NOMO-1 treated with dmso at 0.1 percent for 144 hours (cell line): ENCODE measurements at regions not wholly inside any gene's neighbourhood (a gene's known extent, or its start where the extent isn't known, plus 50 kb on each side); places are given as distances from the start of the nearest gene placed in this dataset.
"Not testable (repeated sequence)": the region's sequence is repeated elsewhere in the genome, so short reads cannot be mapped to it uniquely, and the experiment has no call there.

ENCODE experiments used
- DNase-seq: peaks from one replicate; lab custom pipeline; 2025; ENCODE audit not compliant: unreplicated experiment; lab: John Stamatoyannopoulos, UW

DNA sequence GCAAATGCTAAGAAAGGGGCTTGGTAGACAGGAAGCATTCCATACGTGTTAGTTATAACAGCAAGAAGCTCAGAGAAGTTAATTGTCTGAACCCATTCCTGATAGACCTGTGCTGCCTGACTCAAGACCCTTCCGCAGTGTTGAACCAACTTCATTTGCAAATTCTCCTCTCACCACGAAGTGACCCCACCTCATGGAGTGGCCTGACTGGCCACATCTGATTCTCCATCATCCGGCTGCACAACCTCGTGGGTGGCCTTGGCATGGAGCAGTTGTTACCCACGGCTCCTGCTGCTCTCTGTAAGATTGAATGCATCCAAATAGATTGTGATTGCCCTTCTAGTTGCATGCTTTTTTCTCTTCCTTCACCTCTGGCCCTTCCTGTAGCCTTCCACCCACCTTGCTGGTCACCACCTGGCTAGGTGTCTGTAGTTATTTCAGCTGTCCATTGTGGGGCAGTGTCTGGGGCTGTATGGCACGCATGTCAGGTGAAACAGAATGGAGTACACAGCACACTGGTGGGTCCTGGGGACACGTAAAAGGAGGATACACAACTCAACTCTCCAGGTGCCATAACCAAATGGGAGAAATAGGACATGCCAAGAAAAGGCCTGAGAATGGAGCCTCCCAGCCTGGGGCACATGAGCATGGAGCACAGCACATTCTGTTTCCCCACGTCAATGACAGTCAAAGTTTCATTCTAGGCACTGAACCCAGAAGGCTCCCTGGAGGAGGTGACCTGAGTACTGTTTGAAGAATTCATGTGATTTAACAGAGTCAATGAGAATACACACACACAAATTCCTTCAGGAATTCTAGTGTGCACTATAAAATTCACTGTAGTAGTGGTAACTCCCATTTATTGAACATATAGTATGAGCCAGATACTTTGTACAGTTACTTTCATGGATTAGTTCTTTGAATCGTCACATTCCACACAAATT lies 70.5 kb upstream of the PTCH1 start:
- no peak for DNase-seq

DNA sequence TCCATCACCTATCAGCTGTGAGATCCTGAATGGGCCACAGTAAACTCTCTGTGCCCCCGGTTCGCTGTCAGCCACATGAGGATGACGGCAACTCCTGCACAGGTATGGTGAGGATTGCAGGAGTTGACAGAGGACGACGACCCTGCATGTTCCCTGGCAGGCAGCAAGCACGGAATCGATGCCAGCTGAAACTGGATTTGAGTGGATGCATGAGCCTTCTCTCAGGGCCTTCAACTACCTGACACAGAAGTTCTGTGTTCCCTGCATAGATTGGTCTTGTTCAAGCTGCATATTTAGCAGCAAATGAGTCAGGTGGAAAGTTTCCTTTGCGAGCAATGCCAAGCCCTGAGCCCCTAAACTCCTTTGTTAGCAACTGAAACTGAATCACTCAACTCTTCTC lies 69.6 kb upstream of the PTCH1 start:
- DNase-seq, result no peak

- DNase-seq, result no peak
Measured at GRCh38 chr9:95585824-95586223, 69.1 kb upstream of the PTCH1 start.

- no peak for DNase-seq
Measured at GRCh38 chr9:95584176-95584575, 67.4 kb upstream of the PTCH1 start.

DNA sequence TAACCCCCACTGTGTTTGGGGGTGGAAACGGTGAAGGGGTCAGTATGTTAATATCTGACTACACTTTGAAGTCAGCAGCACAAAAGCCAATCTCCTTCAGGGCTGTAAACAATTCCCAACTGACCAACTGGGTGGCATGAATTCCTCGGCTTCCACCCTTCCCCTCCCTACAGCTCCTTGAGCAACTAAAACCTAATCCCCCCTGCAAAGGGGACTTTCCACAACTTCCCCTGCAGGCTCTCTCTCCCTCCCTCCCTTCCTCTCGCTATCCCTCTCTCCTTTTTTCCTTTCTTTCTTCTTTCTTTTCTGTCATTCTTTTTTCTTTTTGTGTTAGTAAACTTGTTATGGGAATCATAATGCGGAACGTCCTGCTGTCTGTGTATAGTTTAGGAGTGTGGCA lies 65.1 kb upstream of the PTCH1 start:
- no peak for DNase-seq

DNA sequence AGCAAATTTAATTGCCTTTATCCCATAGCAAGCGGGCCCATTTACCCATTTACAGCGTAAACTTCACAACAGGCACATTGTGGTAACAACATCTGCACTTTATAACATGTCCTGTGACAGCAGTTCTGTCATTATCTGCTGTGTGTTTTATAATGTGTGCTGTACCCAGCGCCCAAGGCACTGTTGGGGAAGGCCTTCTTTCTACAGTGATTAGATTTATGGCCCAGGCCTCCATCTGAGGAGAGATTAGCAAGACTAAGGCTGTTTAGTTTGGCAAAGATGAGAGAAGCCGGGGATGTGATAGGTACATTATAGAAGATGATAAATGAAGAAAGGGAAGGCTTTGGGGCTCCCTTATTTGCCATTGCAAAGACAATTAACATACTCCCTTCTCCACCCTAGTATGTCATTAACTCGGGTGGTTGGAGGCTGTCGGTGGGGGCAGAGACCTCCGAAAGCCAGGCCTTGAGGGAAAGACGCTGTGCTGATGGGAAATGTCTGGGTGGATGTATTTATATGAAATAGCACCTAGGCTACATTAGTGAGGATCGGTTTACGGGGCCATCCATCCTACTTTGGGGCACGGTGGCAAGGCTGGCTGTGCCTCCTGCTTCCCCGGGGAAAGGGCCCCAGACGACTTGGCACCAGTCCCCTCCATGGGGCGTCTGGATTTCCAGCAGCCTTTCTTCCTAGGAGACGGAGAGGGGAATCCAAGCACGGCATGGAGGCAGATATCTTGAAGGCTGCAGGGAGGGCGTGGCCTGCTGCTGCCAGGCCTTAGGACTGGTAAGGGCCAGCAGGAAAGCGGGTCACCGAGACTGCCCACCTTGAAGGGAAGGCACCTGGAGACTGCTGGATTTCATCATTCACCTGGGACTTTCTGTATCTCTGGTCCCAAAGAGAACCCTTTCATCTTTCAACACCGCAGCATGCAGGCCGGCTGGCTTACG lies 64.3 kb upstream of the PTCH1 start:
- DNase-seq, result no peak

DNA sequence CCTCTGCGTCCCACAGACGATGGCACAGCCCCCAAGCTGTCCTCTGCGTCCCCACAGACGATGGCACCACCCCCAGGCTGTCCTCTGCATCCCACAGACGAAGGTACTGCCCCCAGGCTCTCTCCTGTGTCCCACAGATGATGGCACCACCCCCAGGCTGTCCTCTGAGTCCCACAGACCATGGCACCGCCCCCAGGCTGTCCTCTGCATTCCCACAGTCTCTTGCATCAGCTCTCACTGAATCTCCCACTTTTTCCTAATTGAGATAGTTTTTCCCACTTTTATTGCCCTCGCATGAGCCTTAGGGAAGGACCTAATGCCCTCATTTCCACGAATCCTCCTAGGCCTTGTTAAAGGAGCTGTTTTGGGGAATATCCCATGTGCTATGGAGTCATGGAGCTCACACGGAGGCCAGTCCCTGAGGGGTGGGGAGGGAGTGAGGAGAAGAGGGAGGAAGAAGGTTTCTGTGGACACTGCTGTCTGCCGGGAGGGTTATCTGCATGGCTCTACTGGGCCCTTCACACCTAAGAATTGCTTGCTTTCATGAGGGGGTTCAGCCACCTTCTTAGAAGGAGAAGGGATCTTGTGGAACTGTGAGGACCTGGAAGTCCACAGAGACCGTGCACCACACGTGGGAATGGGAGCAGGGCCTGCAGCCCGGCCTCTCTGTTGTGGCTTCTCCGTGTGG lies 58.2 kb upstream of the PTCH1 start:
- DNase-seq, result no peak

- DNase-seq, result no peak
Measured at GRCh38 chr9:95574176-95574575, 57.4 kb upstream of the PTCH1 start.

DNA sequence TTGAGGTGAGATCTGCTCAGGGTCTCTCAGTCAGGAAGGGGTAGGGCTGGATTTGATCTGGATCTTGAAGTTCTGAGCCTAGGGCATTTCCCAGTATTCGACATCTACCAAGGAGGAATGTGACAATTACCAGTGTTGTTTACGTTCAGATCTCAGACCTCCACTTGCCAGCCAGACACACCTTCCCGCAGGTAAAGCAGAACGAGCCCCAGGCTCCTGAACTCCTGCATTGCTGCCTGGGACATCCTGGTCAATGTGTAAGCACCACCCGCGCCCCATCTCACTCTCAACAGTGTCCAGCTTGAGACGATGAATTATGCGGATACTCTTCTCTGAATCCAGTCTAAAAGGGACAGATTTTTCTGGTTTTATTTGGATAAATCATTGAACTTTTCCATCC lies 56.7 kb upstream of the PTCH1 start:
- DNase-seq, result no peak

DNA sequence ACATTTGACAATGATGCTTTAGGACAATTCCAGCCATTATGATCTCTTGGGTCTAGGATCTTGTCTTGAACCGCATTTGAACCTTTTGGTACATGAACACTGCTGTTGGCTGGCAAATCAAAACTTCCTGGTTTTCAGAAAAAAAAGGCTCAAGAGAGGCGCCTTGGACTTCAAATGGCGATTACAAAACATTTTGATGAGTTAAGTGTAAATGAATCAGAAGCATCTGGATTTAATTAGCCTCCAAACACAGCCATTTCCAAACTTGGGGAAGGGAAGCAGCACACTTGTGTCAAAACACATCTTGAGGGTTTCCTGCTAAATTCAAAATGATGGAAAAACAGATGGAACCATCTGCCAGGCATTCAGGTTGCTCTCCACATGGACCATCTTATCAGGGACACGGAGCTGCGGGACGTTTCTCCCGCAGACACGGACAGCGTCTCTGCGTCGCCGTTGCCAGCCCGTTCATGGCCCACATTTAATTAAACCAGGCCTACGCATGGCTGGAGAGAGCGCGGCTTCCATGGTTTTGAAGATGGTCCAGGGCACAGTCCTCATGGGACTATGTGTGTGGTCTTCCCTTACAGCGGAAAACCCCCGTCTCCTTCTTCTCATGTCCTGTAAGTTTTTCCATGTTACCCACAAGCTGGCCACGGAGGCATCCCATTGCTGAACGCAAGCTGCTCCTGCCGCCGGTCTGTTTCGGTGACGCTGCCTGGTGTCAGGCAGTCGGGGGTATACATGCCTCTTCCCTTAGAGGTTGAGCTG lies 55.8 kb upstream of the PTCH1 start:
- no peak for DNase-seq

GRCh38 chr9:95570646-95571045 lies 53.9 kb upstream of the PTCH1 start:
- DNase-seq, result no peak

- DNase-seq, result no peak
Measured at GRCh38 chr9:95570150-95570549, 53.4 kb upstream of the PTCH1 start.

DNA sequence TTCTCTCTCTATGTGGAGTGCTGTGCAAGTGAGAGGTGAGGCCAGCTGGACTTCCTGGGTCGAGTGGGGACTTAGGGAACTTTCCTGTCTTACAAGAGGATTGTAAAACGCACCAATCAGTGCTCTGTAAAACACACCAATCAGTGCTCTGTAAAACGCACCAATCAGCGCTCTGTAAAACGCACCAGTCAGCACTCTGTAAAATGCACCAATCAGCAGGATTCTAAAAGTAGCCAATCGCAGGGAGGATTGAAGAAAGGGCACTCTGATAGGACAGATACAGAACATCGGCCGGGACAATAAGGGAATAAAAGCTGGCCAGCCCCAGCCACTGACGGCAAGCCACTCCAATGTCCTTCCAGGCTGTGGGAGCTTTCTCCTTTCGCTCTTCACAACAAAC lies 52.0 kb upstream of the PTCH1 start:
- not testable (repeated sequence) for DNase-seq
